ENCODE measurements at regions not wholly inside any gene's neighbourhood (a gene's known extent, or its start where the extent isn't known, plus 50 kb on each side); places are given as distances from the start of the nearest gene placed in this dataset.

DNA sequence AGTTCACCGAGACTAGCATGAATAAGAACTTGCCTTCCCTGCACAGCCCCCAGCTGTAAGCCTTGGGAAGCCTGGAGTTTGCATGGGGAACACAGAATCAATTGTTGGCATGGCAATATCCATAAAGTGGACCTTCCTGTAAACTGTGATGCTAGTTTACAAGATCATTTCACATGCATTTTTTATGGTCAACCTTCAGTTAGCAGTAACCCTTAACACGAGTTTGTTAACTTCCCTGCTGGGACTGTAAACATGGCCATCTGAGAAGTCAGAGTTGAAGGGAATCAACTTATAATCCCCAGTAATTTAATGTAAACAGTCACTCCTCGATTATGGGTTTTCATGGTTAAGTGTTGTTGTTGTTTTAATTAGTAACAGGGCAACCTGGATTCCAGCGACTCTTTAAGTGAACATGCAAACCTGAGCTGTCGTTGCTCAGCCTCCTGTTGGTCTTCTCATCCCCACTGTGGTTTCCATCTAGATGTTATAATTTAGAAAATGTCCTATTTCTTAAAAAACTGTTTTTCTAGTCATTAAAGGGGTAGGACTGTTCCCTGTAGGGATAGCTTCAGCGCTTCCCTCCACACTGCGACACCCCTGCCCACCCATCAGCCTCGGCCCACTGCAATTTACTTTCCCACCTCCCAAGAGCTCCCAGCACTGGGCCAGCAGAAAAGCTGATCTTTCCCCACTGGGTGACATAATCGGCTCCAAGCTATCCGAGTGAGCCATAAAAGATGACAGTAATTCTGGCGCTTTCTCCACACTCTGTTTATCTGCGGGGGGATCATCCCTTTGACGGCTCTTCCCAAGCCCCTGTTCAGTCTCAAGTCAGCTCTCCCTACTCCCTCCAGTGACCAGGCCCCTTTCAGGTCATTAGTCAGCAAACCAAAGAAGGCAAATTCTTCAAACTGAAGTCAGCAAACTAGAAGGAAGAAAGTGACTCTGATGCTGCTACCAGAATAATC, 107.6 kb upstream of the IPO9 start:
- H3K4me1 Mint-ChIP-seq (ENCODE audit: low read depth, unreplicated experiment): peaks cover 48% of the 10 kb centered on the region
- H3K4me3 Mint-ChIP-seq (ENCODE audit: unreplicated experiment): peak overlapping the region; percentile 80
- H3K9me3 Mint-ChIP-seq (ENCODE audit: unreplicated experiment): peaks cover 16% of the 10 kb centered on the region
- peak overlapping the region; percentile 97 for H3K27ac Mint-ChIP-seq (ENCODE audit: unreplicated experiment)
- peaks cover 5% of the 10 kb centered on the region for H3K36me3 Mint-ChIP-seq (ENCODE audit: unreplicated experiment)
- TF ChIP-seq, protein P1, sequence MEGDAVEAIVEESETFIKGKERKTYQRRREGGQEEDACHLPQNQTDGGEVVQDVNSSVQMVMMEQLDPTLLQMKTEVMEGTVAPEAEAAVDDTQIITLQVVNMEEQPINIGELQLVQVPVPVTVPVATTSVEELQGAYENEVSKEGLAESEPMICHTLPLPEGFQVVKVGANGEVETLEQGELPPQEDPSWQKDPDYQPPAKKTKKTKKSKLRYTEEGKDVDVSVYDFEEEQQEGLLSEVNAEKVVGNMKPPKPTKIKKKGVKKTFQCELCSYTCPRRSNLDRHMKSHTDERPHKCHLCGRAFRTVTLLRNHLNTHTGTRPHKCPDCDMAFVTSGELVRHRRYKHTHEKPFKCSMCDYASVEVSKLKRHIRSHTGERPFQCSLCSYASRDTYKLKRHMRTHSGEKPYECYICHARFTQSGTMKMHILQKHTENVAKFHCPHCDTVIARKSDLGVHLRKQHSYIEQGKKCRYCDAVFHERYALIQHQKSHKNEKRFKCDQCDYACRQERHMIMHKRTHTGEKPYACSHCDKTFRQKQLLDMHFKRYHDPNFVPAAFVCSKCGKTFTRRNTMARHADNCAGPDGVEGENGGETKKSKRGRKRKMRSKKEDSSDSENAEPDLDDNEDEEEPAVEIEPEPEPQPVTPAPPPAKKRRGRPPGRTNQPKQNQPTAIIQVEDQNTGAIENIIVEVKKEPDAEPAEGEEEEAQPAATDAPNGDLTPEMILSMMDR (IDR thresholded peaks at IDR 0.05; ENCODE audit: partially characterized antibody, unreplicated experiment): no peak
- peaks cover 13% of the 10 kb centered on the region for H3K27me3 Mint-ChIP-seq (ENCODE audit: unreplicated experiment)
- DNase-seq: no peak

DNA sequence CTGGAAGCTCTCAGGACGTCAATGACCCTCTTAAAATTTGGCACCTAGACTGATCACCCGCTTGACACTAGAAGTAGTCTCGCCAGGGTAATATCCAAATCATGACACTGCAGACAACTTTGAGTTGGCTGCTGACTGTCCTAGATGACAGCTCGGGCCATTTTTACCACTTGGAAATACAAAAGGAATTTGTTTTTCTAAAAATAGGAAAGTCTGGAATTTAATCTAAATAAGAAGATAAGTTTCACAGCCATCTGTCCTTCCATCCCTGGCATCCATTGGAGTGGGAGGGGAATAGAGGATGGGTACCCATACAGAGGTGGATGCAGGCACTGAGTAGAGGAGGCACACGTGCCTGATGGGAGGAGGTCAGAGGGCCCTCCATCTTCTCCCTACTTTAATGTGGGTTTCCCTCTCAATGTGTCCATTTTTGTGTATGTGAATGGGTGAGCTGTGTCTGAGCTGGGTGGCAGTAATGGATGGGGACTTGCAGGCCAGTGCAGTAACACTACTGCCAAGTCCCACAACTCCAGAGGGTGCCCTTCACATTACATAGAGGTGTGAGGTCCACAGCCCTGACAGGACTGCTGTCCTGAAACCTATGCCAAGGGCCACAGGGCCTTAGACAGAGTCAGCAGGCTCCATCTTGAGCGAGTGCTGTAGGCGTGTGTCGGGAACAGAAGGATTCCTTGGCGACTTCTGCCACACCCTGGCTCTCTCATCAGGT, 104.8 kb upstream of the IPO9 start:
- Mint-ChIP-seq H3K4me1 (ENCODE audit: low read depth, unreplicated experiment) (peaks cover 43% of the 10 kb centered on the region), H3K4me3 (ENCODE audit: unreplicated experiment) (no peak overlapping the region), H3K27me3 (ENCODE audit: unreplicated experiment) (peaks cover 8% of the 10 kb centered on the region), H3K27ac (ENCODE audit: unreplicated experiment) (no peak overlapping the region), H3K36me3 (ENCODE audit: unreplicated experiment) (peaks cover 6% of the 10 kb centered on the region), H3K9me3 (ENCODE audit: unreplicated experiment) (peaks cover 9% of the 10 kb centered on the region)
- DNase-seq: no peak
- TF ChIP-seq, protein P1 (IDR thresholded peaks at IDR 0.05; ENCODE audit: partially characterized antibody, unreplicated experiment): no peak

DNA sequence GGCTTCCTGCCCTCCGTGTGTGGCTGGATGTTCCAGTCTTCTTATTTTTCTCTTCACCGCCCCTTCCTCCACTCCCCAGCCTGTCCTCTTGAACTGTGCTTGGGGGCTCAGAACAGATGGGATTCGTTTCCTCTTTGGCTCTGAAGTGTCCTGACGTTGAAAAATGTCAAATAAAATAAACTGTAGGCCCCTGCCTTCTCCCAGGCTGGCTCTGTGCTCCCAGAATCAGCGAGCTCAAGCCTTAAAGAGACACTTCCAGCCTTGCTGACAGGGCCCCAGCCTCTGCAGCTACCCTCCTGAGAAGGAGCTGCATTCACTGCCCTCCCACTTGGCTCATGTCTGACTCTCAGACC, 104.2 kb upstream of the IPO9 start:
- TF ChIP-seq, protein P1 (IDR thresholded peaks at IDR 0.05; ENCODE audit: partially characterized antibody, unreplicated experiment): no peak
- no peak for DNase-seq
- H3K4me1 Mint-ChIP-seq (ENCODE audit: low read depth, unreplicated experiment): peaks cover 38% of the 10 kb centered on the region
- H3K27ac Mint-ChIP-seq (ENCODE audit: unreplicated experiment): peak overlapping the region; percentile 2
- H3K4me3 Mint-ChIP-seq (ENCODE audit: unreplicated experiment): no peak overlapping the region
- H3K9me3 Mint-ChIP-seq (ENCODE audit: unreplicated experiment): peaks cover 5% of the 10 kb centered on the region
- H3K27me3 Mint-ChIP-seq (ENCODE audit: unreplicated experiment): peaks cover 6% of the 10 kb centered on the region
- H3K36me3 Mint-ChIP-seq (ENCODE audit: unreplicated experiment): peaks cover 6% of the 10 kb centered on the region

DNA sequence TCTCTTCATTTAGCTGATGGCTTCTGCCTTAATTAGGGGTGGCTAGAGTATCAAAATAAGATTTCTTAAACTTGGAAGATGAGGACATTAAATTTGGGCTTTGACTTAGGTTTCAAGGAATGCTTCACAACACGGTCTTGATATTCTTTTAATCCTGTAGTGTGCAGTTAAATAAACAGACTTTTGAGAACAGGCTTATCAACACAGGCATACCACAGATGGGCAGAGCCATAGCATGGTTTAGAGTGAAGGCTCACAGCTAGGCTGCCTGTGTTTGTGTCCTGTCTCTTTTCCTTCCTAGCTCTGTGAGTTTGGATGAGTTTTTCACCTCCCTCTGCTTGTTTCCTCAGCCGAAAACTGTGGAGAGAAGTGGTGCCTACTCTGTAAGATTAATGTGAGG, 102.3 kb upstream of the IPO9 start:
- Mint-ChIP-seq H3K4me1 (ENCODE audit: low read depth, unreplicated experiment) (peaks cover 37% of the 10 kb centered on the region), H3K36me3 (ENCODE audit: unreplicated experiment) (peaks cover 6% of the 10 kb centered on the region), H3K9me3 (ENCODE audit: unreplicated experiment) (peaks cover 15% of the 10 kb centered on the region), H3K27me3 (ENCODE audit: unreplicated experiment) (peaks cover 10% of the 10 kb centered on the region), H3K27ac (ENCODE audit: unreplicated experiment) (no peak overlapping the region), H3K4me3 (ENCODE audit: unreplicated experiment) (no peak overlapping the region)
- TF ChIP-seq, protein P1 (IDR thresholded peaks at IDR 0.05; ENCODE audit: partially characterized antibody, unreplicated experiment): no peak
- DNase-seq: no peak
